HepG2 (cell line): ENCODE measurements at regions not wholly inside any gene's neighbourhood (a gene's known extent, or its start where the extent isn't known, plus 50 kb on each side); places are given as distances from the start of the nearest gene placed in this dataset.

Source experiments
- DNMT1 ChIP-seq: sonication (generic); formaldehyde crosslinking; IDR thresholded peaks from 2 replicates; pipeline ENCODE4 v1.5.1; 2020; ENCODE audit warnings: mild to moderate bottlenecking, missing genetic modification reagents
- DR1 ChIP-seq: sonication (generic); formaldehyde crosslinking; IDR thresholded peaks from 2 replicates; pipeline ENCODE4 v1.8.0; 2021; ENCODE audit warnings: mild to moderate bottlenecking, missing genetic modification reagents, inconsistent platforms
- FOXP4 ChIP-seq: sonication (generic); formaldehyde crosslinking; IDR thresholded peaks from 2 replicates; pipeline ENCODE4 v1.4.0; 2020; ENCODE audit warnings: missing genetic modification reagents
- MAZ ChIP-seq, 2 experiments: sonication (generic) in 1 of 2; formaldehyde crosslinking in 1 of 2; IDR thresholded peaks; 2 replicates each; pipeline versions ENCODE4 v1.5.0 to v1.6.1; 2012 to 2020; ENCODE audit warnings: low read depth in 2 of 2, mild to moderate bottlenecking in 2 of 2, borderline replicate concordance in 1 of 2, improper control_type of control experiment in 1 of 2, low read length in 1 of 2, missing genetic modification reagents in 1 of 2, moderate library complexity in 1 of 2
- MBD4 ChIP-seq: IDR thresholded peaks from 2 replicates; pipeline ENCODE4 v1.6.1; 2012; ENCODE audit warnings: low read length, inconsistent platforms, borderline replicate concordance
- MIER2 ChIP-seq: IDR thresholded peaks from 2 replicates; pipeline ENCODE4 v1.6.1; 2016; ENCODE audit warnings: missing biosample characterization, missing genetic modification reagents
- NR1H2 ChIP-seq: sonication (generic); formaldehyde crosslinking; IDR thresholded peaks from 2 replicates; pipeline ENCODE4 v1.8.1; 2022; ENCODE audit warnings: low read depth, missing genetic modification reagents, borderline replicate concordance
- NR2F1 ChIP-seq, 2 experiments: fragments of 450-650 bp in 1 of 2; formaldehyde crosslinking in 1 of 2; IDR thresholded peaks; 2 replicates each; pipeline versions ENCODE4 v1.5.0 to v1.6.1; 2016 to 2020; ENCODE audit warnings: mild to moderate bottlenecking in 1 of 2, missing compliant biosample characterization in 1 of 2, missing genetic modification reagents in 1 of 2, moderate library complexity in 1 of 2
- PHF5A ChIP-seq: IDR thresholded peaks from one replicate; pipeline ENCODE4 v1.6.1; 2018; ENCODE audit warnings: low read depth, missing genetic modification reagents; ENCODE audit not compliant: unreplicated experiment
- THAP7 ChIP-seq: sonication (generic); formaldehyde crosslinking; IDR thresholded peaks from 2 replicates; pipeline ENCODE4 v1.8.1; 2023; ENCODE audit warnings: mild to moderate bottlenecking, missing genetic modification reagents
- TP53 ChIP-seq: sonication (generic); formaldehyde crosslinking; conservative IDR thresholded peaks from 2 replicates; pipeline ENCODE4 v1.4.0; 2020; ENCODE audit warnings: missing genetic modification reagents
- ZIK1 ChIP-seq: sonication (generic); formaldehyde crosslinking; IDR thresholded peaks from 2 replicates; pipeline ENCODE4 v1.5.0; 2020; ENCODE audit warnings: mild to moderate bottlenecking, low read depth, missing genetic modification reagents, borderline replicate concordance
- ZNF503 ChIP-seq: sonication (generic); formaldehyde crosslinking; IDR thresholded peaks from 2 replicates; pipeline ENCODE4 v1.4.0; 2020; ENCODE audit warnings: missing genetic modification reagents
- ZNF512B ChIP-seq: sonication (generic); formaldehyde crosslinking; IDR thresholded peaks from 2 replicates; pipeline ENCODE4 v1.5.1; 2020; ENCODE audit warnings: missing genetic modification reagents, mild to moderate bottlenecking, borderline replicate concordance
- ZNF652 ChIP-seq: IDR thresholded peaks from 2 replicates; pipeline ENCODE4 v1.6.1; 2016; ENCODE audit warnings: low read depth, borderline replicate concordance
- ZNF850 ChIP-seq: sonication (generic); formaldehyde crosslinking; conservative IDR thresholded peaks from 2 replicates; pipeline ENCODE4 v1.9.0; 2021; ENCODE audit warnings: mild to moderate bottlenecking, missing genetic modification reagents
- TF ChIP-seq, protein P1 (sequence below): sonication (generic); formaldehyde crosslinking; IDR thresholded peaks from 2 replicates; pipeline ENCODE4 v1.8.1; 2023; ENCODE audit warnings: missing genetic modification reagents, inconsistent platforms, borderline replicate concordance
- TF ChIP-seq, protein P2 (sequence below): sonication (generic); formaldehyde crosslinking; IDR thresholded peaks from 2 replicates; pipeline ENCODE4 v1.5.0; 2020; ENCODE audit warnings: mild to moderate bottlenecking, low read depth, missing genetic modification reagents, borderline replicate concordance

- TF ChIP-seq FOXP4 (CRISPR knock-in tag) (peak; percentile 97), ZNF652 (peak; percentile 65; the same call in 1 of the 2 replicates), ZNF512B (CRISPR knock-in tag) (no peak; the same call in 1 of the 2 replicates), NR1H2 (CRISPR knock-in tag) (peak; percentile 77; the same call in 1 of the 2 replicates), ZIK1 (CRISPR knock-in tag) (peak; percentile 95), THAP7 (CRISPR knock-in tag) (peak; percentile 44; the same call in 1 of the 2 replicates), DR1 (CRISPR knock-in tag) (no peak), DNMT1 (0 out of 2 replicates have a peak, but pooled peaks have one; percentile 88), ZNF503 (CRISPR knock-in tag) (peak; percentile 94; the same call in 1 of the 2 replicates), NR2F1 (CRISPR knock-in tag; IDR thresholded peaks at IDR 0.05) (peak; percentile 88 to 89; a peak in 3 of 4 replicates), MAZ (IDR thresholded peaks at IDR 0.05; ENCODE audit: borderline replicate concordance, low read depth, low read length) (no peak), MAZ (CRISPR knock-in tag; IDR thresholded peaks at IDR 0.05; ENCODE audit: low read depth) (peak; percentile 77), ZNF850 (CRISPR knock-in tag) (no peak), MBD4 (peak; percentile 57; the same call in 1 of the 2 replicates), TP53 (CRISPR knock-in tag) (peak; percentile 93), PHF5A (CRISPR knock-in tag) (peak; percentile 80), MIER2 (CRISPR knock-in tag) (peak; percentile 73)
- TF ChIP-seq, protein P1, sequence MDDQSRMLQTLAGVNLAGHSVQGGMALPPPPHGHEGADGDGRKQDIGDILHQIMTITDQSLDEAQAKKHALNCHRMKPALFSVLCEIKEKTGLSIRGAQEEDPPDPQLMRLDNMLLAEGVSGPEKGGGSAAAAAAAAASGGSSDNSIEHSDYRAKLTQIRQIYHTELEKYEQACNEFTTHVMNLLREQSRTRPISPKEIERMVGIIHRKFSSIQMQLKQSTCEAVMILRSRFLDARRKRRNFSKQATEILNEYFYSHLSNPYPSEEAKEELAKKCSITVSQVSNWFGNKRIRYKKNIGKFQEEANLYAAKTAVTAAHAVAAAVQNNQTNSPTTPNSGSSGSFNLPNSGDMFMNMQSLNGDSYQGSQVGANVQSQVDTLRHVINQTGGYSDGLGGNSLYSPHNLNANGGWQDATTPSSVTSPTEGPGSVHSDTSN (CRISPR knock-in tag), result no peak
- TF ChIP-seq, protein P2, sequence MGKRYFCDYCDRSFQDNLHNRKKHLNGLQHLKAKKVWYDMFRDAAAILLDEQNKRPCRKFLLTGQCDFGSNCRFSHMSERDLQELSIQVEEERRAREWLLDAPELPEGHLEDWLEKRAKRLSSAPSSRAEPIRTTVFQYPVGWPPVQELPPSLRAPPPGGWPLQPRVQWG (CRISPR knock-in tag), result no peak
Measured at GRCh38 chr21:39033878-39034589, 149.2 kb downstream of the PSMG1 start (continued).
